Osteoblast (primary cell): ENCODE measurements at regions not wholly inside any gene's neighbourhood (a gene's known extent, or its start where the extent isn't known, plus 50 kb on each side); places are given as distances from the start of the nearest gene placed in this dataset.
A peak's percentile ranks its signal among the peaks of the same experiment; 100 is the strongest.

ENCODE experiments used
- DNase-seq: peaks from one replicate; pipeline ENCODE4 v3.0.0; 2011; ENCODE audit warnings: low spot score, mixed read lengths; ENCODE audit not compliant: insufficient read length; ENCODE audit errors: missing footprints
- H2AFZ ChIP-seq: 2 replicates; pipeline ENCODE4 v1.6.0; 2011; ENCODE audit warnings: mild to moderate bottlenecking, low read length
- H3K27ac ChIP-seq: 2 replicates; pipeline ENCODE4 v1.5.1; 2011; ENCODE audit warnings: mild to moderate bottlenecking, low read depth, low read length, moderate library complexity
- H3K27me3 ChIP-seq: 2 replicates; pipeline ENCODE4 v1.6.0; 2012; ENCODE audit warnings: mild to moderate bottlenecking, control low read depth, inconsistent platforms, low read length, moderate library complexity; ENCODE audit not compliant: insufficient read depth
- H3K36me3 ChIP-seq: 2 replicates; pipeline ENCODE4 v1.5.1; 2011; ENCODE audit warnings: mild to moderate bottlenecking, low read length, control low read depth, moderate library complexity; ENCODE audit not compliant: insufficient read depth
- H3K4me1 ChIP-seq: 2 replicates; pipeline ENCODE4 v1.5.1; 2011; ENCODE audit warnings: mild to moderate bottlenecking, low read length, control low read depth, moderate library complexity; ENCODE audit not compliant: insufficient read depth
- H3K4me2 ChIP-seq: 2 replicates; pipeline ENCODE4 v1.6.0; 2011; ENCODE audit warnings: mild to moderate bottlenecking, low read length; ENCODE audit not compliant: insufficient read depth
- H3K4me3 ChIP-seq: fragments of 200-600 bp; sonication (generic); 3 replicates; pipeline ENCODE4 v1.5.1; 2012; ENCODE audit warnings: mild to moderate bottlenecking, low read length, inconsistent platforms; ENCODE audit not compliant: insufficient read depth
- H3K79me2 ChIP-seq: 2 replicates; pipeline ENCODE4 v1.6.0; 2012; ENCODE audit warnings: mild to moderate bottlenecking, low read length, control low read depth, inconsistent platforms; ENCODE audit not compliant: insufficient read depth
- H3K9me3 ChIP-seq: 2 replicates; pipeline ENCODE4 v1.5.1; 2011; ENCODE audit warnings: low read depth, low read length, control low read depth
- H4K20me1 ChIP-seq: 2 replicates; pipeline ENCODE4 v1.6.0; 2012; ENCODE audit warnings: mild to moderate bottlenecking, low read length, control low read depth; ENCODE audit not compliant: insufficient read depth
- CTCF ChIP-seq: IDR thresholded peaks from 2 replicates; pipeline ENCODE4 v1.5.1; 2011; ENCODE audit warnings: mild to moderate bottlenecking, low read depth, low read length, moderate library complexity; ENCODE audit errors: extremely low read depth

- peak; percentile 42 for DNase-seq
- no peaks in the 10 kb centered on the region for H4K20me1 ChIP-seq
- H3K4me1 ChIP-seq = no peaks in the 10 kb centered on the region
- no peak overlapping the region for H3K4me2 ChIP-seq
- no peaks in the 10 kb centered on the region for H3K79me2 ChIP-seq
- no peak overlapping the region for H3K27ac ChIP-seq
- H3K9me3 ChIP-seq = no peaks in the 10 kb centered on the region
- TF ChIP-seq CTCF = peak; percentile 21
- H2AFZ ChIP-seq = no peak overlapping the region
- H3K4me3 ChIP-seq = no peak overlapping the region
- no peaks in the 10 kb centered on the region for H3K36me3 ChIP-seq
- no peaks in the 10 kb centered on the region for H3K27me3 ChIP-seq
These were observed 438.6 kb upstream of the EPHA5 start for GRCh38 chr4:66108898-66109297.

GRCh38 chr4:66097218-66097617, 426.9 kb upstream of the EPHA5 start:
- Histone ChIP-seq H3K9me3 (no peaks in the 10 kb centered on the region), H3K27ac (no peak overlapping the region), H3K36me3 (no peaks in the 10 kb centered on the region), H4K20me1 (no peaks in the 10 kb centered on the region), H2AFZ (no peak overlapping the region), H3K4me3 (no peak overlapping the region), H3K27me3 (no peaks in the 10 kb centered on the region), H3K4me1 (no peaks in the 10 kb centered on the region), H3K79me2 (no peaks in the 10 kb centered on the region), H3K4me2 (no peak overlapping the region)
- no peak for DNase-seq
- no peak for TF ChIP-seq CTCF

GRCh38 chr4:66095065-66095464, 424.8 kb upstream of the EPHA5 start:
- Histone ChIP-seq H4K20me1 (no peaks in the 10 kb centered on the region), H3K9me3 (no peaks in the 10 kb centered on the region), H3K27me3 (no peaks in the 10 kb centered on the region), H3K36me3 (no peaks in the 10 kb centered on the region), H3K4me2 (no peak overlapping the region), H3K4me1 (no peaks in the 10 kb centered on the region), H3K4me3 (no peak overlapping the region), H3K27ac (no peak overlapping the region), H3K79me2 (no peaks in the 10 kb centered on the region), H2AFZ (no peak overlapping the region)
- no peak for TF ChIP-seq CTCF
- no peak for DNase-seq

GRCh38 chr4:66094070-66094469, 423.8 kb upstream of the EPHA5 start:
- Histone ChIP-seq H3K27me3 (no peaks in the 10 kb centered on the region), H3K27ac (no peak overlapping the region), H3K4me3 (no peak overlapping the region), H3K9me3 (no peaks in the 10 kb centered on the region), H3K36me3 (no peaks in the 10 kb centered on the region), H3K4me2 (no peak overlapping the region), H3K4me1 (no peaks in the 10 kb centered on the region), H4K20me1 (no peaks in the 10 kb centered on the region), H3K79me2 (no peaks in the 10 kb centered on the region), H2AFZ (no peak overlapping the region)
- no peak for DNase-seq
- TF ChIP-seq CTCF = no peak
